B cell (primary cell): ENCODE measurements at regions not wholly inside any gene's neighbourhood (a gene's known extent, or its start where the extent isn't known, plus 50 kb on each side); places are given as distances from the start of the nearest gene placed in this dataset.

Experiments
- ATAC-seq: fragments of 200-7000 bp; cut with Tn5 transposase; one replicate; pipeline ENCODE4 v1.10.0; 2021; ENCODE audit warnings: low read depth, mild to moderate bottlenecking, moderate number of reproducible peaks, moderate library complexity
- CTCF ChIA-PET: fragments of 350-600 bp; sonication (Branson Sonifier 250); formaldehyde crosslinking; loops from one replicate; lab custom pipeline; 2021; ENCODE audit warnings: antibody characterized with exemption, inconsistent platforms; lab: Charles Lee
- POLR2A ChIA-PET: fragments of 350-600 bp; sonication (Branson Sonifier 250); formaldehyde crosslinking; loops from one replicate; lab custom pipeline; 2021; ENCODE audit warnings: antibody characterized with exemption; lab: Charles Lee
- DNase-seq: peaks from one replicate; pipeline ENCODE4 v3.0.0; 2013
- H2AFZ ChIP-seq: 2 replicates; pipeline ENCODE4 v1.6.1; 2012; ENCODE audit warnings: mild to moderate bottlenecking, low read depth, low read length; ENCODE audit not compliant: insufficient read depth, poor library complexity, severe bottlenecking
- H3K27ac ChIP-seq, 2 donors: 1 replicate in 1 of 2; 2 replicates in 1 of 2; pipeline ENCODE4 v1.5.1; 2012 to 2013; ENCODE audit warnings: low read length in 2 of 2, mild to moderate bottlenecking in 2 of 2, moderate library complexity in 1 of 2
- H3K27me3 ChIP-seq, 4 experiments: fragments of 200-600 bp in 1 of 4; sonication (generic) in 1 of 4; replicated peaks in 1 of 4; 1 replicate in 2 of 4; 2 replicates in 2 of 4; pipeline versions ENCODE4 v1.6.1 to v1.7.0; 2013 to 2016; ENCODE audit warnings: low read length in 3 of 4, mild to moderate bottlenecking in 2 of 4, mixed read lengths in 1 of 4, moderate library complexity in 1 of 4; ENCODE audit not compliant: insufficient read depth in 4 of 4, control insufficient read depth in 3 of 4; ENCODE audit errors: control extremely low read depth in 1 of 4
- H3K36me3 ChIP-seq, 2 experiments: replicated peaks in 1 of 2; 1 replicate in 1 of 2; 2 replicates in 1 of 2; pipeline versions ENCODE4 v1.6.1 to v1.7.1; 2013; ENCODE audit warnings: low read length in 1 of 2; ENCODE audit not compliant: insufficient read depth in 2 of 2, control insufficient read depth in 1 of 2; ENCODE audit errors: control extremely low read depth in 1 of 2, extremely low read depth in 1 of 2
- H3K4me1 ChIP-seq, 2 donors: fragments of 200-600 bp in 1 of 2; sonication (generic) in 1 of 2; 1 replicate in 1 of 2; 2 replicates in 1 of 2; pipeline versions ENCODE4 v1.5.1 to v1.6.1; 2013 to 2017; ENCODE audit warnings: low read length in 2 of 2; ENCODE audit not compliant: control insufficient read depth in 2 of 2, insufficient read depth in 2 of 2
- H3K4me2 ChIP-seq: replicated peaks from 2 replicates; pipeline ENCODE3; 2012; ENCODE audit warnings: mild to moderate bottlenecking, low read depth, low read length; ENCODE audit not compliant: poor library complexity, severe bottlenecking
- H3K4me3 ChIP-seq, 5 experiments: fragments of 200-600 bp in 1 of 5; sonication (generic) in 1 of 5; 1 replicate in 3 of 5; 2 replicates in 2 of 5; pipeline versions ENCODE4 v1.5.1 to v1.7.0; 2011 to 2016; ENCODE audit warnings: low read length in 4 of 5, mild to moderate bottlenecking in 4 of 5, low read depth in 2 of 5, control low read depth in 1 of 5, moderate library complexity in 1 of 5; ENCODE audit not compliant: insufficient read depth in 1 of 5; ENCODE audit errors: control extremely low read depth in 1 of 5, extremely low read depth in 1 of 5
- H3K79me2 ChIP-seq: fragments of 200-600 bp; sonication (generic); one replicate; pipeline ENCODE4 v1.6.0; 2016; ENCODE audit warnings: low read length; ENCODE audit not compliant: control insufficient read depth, insufficient read depth
- H3K9ac ChIP-seq: fragments of 200-600 bp; sonication (generic); 2 replicates; pipeline ENCODE4 v1.6.1; 2017; ENCODE audit warnings: mild to moderate bottlenecking, low read length, moderate library complexity
- H3K9me3 ChIP-seq, 3 donors: one replicate each; pipeline versions ENCODE4 v1.6.1 to v1.7.1; 2013; ENCODE audit warnings: low read length in 2 of 3; ENCODE audit not compliant: control insufficient read depth in 2 of 3, insufficient read depth in 1 of 3; ENCODE audit errors: control extremely low read depth in 1 of 3
- H4K20me1 ChIP-seq: 2 replicates; pipeline ENCODE4 v1.6.0; 2012; ENCODE audit warnings: mild to moderate bottlenecking, low read length; ENCODE audit not compliant: insufficient read depth, control insufficient read depth, poor library complexity, severe bottlenecking
- H3K27ac Mint-ChIP-seq: one replicate; pipeline ENCODE4 v1.8.0; 2021; ENCODE audit warnings: mixed read lengths
- H3K27me3 Mint-ChIP-seq: one replicate; pipeline ENCODE4 v1.8.0; 2021; ENCODE audit warnings: mixed read lengths
- H3K4me1 Mint-ChIP-seq: one replicate; pipeline ENCODE4 v1.8.0; 2021; ENCODE audit warnings: mixed read lengths
- H3K4me3 Mint-ChIP-seq: one replicate; pipeline ENCODE4 v1.8.0; 2021; ENCODE audit warnings: mixed read lengths
- H3K9me3 Mint-ChIP-seq: one replicate; pipeline ENCODE4 v1.8.0; 2022; ENCODE audit warnings: mixed read lengths; ENCODE audit not compliant: insufficient read depth
- CTCF ChIP-seq: fragments of 200-600 bp; IDR thresholded peaks from one replicate; pipeline ENCODE4 v1.8.0; 2022; ENCODE audit warnings: antibody characterized with exemption, mild to moderate bottlenecking
- EZH2 ChIP-seq: IDR thresholded peaks from 2 replicates; pipeline ENCODE4 v1.6.1; 2012; ENCODE audit warnings: borderline replicate concordance, low read depth, mild to moderate bottlenecking, moderate library complexity, low read length; ENCODE audit not compliant: insufficient read depth, poor library complexity, severe bottlenecking
- WGBS: methylation state at CpG from one replicate; pipeline ENCODE4 v1.1.5; 2013; ENCODE audit warnings: missing lambda C conversion rate; ENCODE audit not compliant: insufficient coverage; 5-methylcytosine and 5-hydroxymethylcytosine counted together
- intact Hi-C: fragments of 100-400 bp; cut with micrococcal nuclease; formaldehyde crosslinking; loops from one replicate; pipeline ENCODE4 v1.10.0; 2022

- Histone ChIP-seq H3K36me3 (no peaks in the 10 kb centered on the region), H3K4me2 (no peak overlapping the region), H3K9me3 (peaks cover 0 to 4% (median 2%) of the 10 kb centered on the region in 3 donors), H4K20me1 (no peaks in the 10 kb centered on the region), H3K4me1 (no peaks in the 10 kb centered on the region), H3K79me2 (no peaks in the 10 kb centered on the region), H3K27me3 (no peaks in the 10 kb centered on the region), H2AFZ (no peak overlapping the region), H3K4me3 (no peak overlapping the region), H3K9ac (no peak overlapping the region), H3K27ac (no peak overlapping the region)
- Mint-ChIP-seq H3K27me3 (no peaks in the 10 kb centered on the region), H3K27ac (no peak overlapping the region), H3K9me3 (peaks cover 2% of the 10 kb centered on the region), H3K4me1 (no peaks in the 10 kb centered on the region), H3K4me3 (no peak overlapping the region)
- intact Hi-C loops, result no loop called here
- DNase-seq (no peak), ATAC-seq (no peak)
- POLR2A ChIA-PET, result no interaction called here
- no peak for TF ChIP-seq CTCF
- no peak for TF ChIP-seq EZH2
- CTCF ChIA-PET, result no interaction called here
Measured at GRCh38 chr13:63979951-63980350, 2564.3 kb upstream of the PCDH20 start.

DNA sequence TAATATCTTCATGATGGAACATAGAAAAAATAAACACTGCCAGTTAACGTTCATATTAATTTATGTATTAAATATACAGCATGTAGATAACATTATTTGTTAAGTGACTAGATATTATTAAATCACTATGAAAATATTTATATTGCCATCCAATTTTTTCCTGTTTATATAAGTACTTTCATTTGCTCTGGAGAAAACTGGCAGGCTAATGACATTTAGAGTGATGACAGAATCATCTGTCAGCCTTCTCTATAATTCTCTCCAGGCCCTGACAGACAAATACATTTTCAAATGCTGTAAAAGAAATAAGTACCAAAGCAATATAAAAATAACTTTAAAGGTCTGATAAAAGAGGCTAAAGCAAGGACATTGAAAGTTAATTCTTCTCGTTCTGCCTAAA lies 2556.7 kb upstream of the PCDH20 start:
- intact Hi-C loops, result no loop called here
- Mint-ChIP-seq H3K4me1 (no peaks in the 10 kb centered on the region), H3K9me3 (peaks cover 8% of the 10 kb centered on the region), H3K27ac (no peak overlapping the region), H3K4me3 (no peak overlapping the region), H3K27me3 (no peaks in the 10 kb centered on the region)
- Histone ChIP-seq H3K9ac (no peak overlapping the region), H2AFZ (no peak overlapping the region), H3K4me3 (no peak overlapping the region), H3K4me2 (no peak overlapping the region), H4K20me1 (no peaks in the 10 kb centered on the region), H3K79me2 (no peaks in the 10 kb centered on the region), H3K9me3 (peaks cover 0 to 4% (median 2%) of the 10 kb centered on the region in 3 donors), H3K36me3 (no peaks in the 10 kb centered on the region), H3K27ac (no peak overlapping the region), H3K4me1 (no peaks in the 10 kb centered on the region), H3K27me3 (no peaks in the 10 kb centered on the region)
- TF ChIP-seq EZH2, result no peak
- no peak for TF ChIP-seq CTCF
- ATAC-seq (no peak), DNase-seq (no peak)
- no CpG with 5 or more reads among the region's 2 CpGs for WGBS
- ChIA-PET POLR2A (no interaction called here), CTCF (no interaction called here)
